Stimulated activated CD8-positive, alpha-beta memory T cell treated with anti-CD3 and anti-CD28 coated beads, Interleukin-15, amount 100 ng/mL, for 24 hours (primary cell): ENCODE measurements at regions not wholly inside any gene's neighbourhood (a gene's known extent, or its start where the extent isn't known, plus 50 kb on each side); places are given as distances from the start of the nearest gene placed in this dataset.

Source experiments
- DNase-seq: peaks from one replicate; pipeline ENCODE4 v3.0.0-alpha.2; 2020; ENCODE audit warnings: low read depth

DNA sequence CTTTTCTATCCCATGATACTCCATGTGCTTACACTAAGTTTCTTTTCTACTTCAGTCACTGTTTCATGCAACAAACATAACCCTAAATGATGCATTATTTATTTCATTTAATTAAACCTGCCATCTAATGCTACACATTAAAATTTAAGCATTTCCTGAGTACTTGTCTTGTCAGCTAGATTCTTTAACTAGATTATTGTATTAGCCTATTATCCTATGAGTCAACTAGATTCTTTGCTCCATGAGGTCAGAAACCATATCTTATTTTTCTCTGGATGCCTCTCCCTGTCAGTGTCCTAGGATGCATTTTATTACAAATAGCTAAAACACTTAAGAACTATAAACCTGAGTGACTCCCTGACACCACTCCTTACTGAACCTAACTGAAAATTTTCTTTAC is 652.4 kb downstream of the SLC4A3 start:
- DNase-seq, result no peak

DNA sequence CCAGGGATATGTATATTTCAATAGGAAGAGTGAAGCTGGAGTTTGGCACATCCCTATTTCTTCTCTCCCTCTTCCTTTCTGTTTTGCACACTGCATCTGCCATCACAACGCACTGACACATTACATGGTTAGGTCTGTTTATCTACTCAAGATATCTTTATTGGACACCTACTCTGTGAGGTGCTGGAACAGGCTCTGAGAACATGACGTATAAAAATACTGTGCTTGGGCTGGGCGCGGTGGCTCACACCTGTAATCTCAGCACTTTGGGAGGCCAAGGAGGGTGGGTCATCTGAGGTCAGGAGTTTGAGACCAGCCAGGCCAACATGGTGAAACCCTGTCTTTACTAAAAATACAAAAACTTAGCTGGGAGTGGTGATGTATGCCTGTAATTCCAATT is 653.3 kb downstream of the SLC4A3 start:
- no peak for DNase-seq

DNA sequence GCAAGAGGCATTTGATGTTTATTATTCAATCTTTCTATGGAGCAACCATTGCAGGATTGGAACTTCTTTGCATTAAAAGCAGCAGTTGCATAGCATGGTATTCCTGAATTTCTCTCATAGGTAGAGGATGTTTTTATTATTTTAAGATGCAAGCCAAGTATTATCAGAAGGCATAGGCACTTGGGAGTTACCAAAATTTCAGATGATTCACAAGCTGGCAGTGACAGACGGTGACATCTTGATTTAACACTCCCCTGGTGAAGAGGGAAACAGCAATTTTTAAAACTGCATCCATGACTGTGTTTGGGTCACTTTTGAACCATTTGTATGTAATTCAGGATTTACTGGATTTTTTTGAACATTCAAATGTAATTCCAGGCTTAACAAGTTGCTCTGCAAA is 654.3 kb downstream of the SLC4A3 start:
- no peak for DNase-seq

DNA sequence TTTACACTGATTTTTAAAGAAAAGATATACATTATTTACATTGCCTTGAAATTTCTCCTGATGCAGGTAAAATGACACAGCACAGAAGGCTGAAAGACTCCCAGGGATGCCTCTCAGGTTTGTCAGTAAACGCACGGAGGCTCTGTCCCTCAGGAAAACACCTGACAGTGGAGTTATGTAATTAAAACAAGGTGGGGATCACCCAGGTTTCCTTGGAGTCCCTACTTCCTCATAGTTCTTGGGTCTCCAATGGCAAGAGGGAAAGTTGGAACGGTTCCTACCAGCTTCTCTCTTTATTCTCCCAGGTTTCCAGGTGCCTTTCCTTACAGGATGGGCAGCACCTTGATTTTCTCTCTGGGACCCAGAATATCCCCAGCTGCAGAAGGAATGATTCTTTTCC is 654.8 kb downstream of the SLC4A3 start:
- no peak for DNase-seq

DNA sequence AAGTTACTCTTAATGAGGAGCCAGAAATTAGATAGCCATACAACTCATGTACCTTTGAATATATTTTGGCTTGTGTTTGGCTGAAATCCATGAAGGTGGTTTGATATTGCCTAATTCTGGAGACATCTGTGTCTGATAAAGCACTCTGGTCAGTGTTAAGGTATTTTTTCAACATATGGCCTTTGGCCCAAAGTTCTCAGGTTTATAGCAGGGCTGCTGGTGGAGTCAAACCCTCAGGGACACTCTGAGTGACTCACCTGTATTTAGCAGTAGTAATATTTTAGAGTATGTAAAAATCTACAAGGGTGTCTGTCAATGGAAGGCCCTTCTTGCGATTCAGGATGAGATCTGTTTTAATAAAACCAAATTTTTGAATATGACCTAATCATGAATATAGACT is 666.5 kb downstream of the SLC4A3 start:
- no peak for DNase-seq

DNA sequence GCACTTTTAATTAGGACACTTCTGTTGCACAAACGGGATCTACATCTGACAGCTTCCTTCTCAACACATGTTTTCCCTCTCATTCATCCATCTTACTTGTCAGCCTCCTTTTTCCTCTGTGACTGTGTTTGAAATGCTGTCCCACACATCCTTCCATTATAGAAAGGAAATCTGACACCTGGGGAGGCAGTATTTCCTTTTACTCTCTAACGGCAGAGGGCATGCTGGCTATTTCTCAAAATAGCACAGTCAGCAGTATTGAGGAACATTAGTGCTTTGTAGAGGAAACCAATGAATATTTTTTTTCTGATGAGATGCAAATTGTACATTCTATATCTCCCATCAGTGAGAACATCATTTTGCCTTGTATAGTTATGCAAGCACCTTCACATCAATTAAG is 668.7 kb downstream of the SLC4A3 start:
- no peak for DNase-seq

DNA sequence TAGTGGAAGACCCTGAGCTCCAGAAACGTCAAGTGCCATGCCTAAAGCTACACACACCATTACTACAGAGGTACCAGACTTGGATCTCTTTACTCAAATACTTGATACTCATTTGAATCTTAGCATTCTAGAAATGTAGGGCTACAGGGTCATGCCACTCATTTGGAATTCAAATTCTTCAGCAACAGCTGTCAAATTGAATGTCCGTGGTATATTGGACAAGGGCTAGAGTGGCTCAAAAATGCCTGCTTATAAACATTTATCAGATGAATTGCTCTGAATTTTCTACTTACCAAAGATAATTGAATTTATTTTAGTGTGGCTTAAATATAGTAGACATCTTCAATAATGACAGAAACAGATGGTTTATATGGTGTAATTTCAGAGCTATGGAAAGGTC is 669.7 kb downstream of the SLC4A3 start:
- DNase-seq, result no peak

DNA sequence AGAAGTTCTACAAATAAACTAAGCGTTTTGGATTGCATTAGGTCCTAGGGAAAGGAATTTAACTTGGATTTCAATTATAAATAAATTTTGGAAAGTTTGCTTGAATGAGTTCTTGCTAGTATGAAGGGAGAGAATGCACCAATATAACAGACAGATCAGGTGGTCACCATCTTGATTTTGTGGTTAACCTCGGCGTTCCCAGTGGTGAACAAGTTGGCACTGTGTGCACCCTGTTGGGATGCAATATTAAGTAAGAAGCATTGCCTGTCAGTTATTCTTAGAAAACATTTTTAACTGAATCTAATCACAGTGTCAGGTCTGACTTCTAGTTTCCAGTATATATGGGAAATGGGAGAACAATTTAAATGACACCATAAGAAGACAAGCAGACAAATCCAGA is 673.4 kb downstream of the SLC4A3 start:
- DNase-seq, result no peak

DNA sequence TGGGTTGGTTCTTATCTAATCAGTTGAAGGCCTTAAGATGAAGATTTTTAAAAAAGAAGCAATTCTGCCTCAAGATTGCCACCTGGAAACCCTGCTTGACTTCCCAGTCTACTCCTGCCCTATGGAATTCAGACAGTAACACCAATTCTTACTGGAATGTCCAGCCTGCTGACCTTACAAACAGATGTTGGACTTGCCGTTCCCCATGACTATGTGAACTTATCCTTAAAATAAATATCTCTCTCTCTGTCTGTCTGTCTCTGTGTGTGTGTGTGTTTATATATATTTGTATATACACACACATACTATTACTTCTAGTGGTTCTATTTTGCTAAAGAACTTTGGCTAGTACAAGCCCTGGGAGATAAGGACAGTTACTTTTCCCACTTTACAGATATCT is 675.3 kb downstream of the SLC4A3 start:
- no peak for DNase-seq

DNA sequence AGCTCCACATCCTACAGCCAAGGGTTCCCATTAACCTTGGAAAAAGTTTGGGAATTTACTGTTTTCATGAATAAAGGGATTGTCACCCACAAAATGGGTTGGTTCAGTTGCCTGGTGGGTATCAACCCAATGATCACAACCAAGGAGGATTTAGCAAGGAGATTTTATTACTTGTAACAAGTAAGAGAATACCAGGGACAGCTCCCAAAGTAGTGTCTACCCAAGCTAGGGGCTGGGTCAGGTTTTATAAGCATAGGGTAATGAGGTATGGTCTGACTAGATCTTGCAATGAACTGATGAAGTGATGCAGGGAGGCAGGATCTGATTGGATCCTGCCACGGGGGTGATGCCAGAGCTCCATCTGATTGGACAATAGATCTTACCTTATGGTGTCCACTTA is 681.8 kb downstream of the SLC4A3 start:
- no peak for DNase-seq

DNA sequence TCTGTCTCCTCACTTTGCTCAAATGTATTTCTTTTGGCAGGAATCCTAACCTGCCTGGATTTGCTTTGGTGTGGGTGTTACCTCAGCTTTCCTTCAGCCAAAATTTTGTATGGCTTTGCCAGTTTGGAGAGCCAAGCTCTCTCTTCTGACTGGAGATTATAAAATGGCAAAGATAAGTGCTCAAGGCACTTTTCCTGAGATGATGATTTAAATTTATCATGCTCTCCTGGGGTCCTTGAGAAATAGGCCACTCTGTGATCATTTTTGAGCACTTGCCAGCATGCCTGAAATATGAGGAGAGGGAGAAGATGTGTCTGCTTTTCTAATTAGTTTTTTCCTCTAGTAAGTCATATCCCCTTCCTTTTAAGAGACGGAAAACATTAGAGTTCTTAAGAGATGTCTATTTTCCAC is 683.0 kb downstream of the SLC4A3 start:
- DNase-seq, result no peak

DNA sequence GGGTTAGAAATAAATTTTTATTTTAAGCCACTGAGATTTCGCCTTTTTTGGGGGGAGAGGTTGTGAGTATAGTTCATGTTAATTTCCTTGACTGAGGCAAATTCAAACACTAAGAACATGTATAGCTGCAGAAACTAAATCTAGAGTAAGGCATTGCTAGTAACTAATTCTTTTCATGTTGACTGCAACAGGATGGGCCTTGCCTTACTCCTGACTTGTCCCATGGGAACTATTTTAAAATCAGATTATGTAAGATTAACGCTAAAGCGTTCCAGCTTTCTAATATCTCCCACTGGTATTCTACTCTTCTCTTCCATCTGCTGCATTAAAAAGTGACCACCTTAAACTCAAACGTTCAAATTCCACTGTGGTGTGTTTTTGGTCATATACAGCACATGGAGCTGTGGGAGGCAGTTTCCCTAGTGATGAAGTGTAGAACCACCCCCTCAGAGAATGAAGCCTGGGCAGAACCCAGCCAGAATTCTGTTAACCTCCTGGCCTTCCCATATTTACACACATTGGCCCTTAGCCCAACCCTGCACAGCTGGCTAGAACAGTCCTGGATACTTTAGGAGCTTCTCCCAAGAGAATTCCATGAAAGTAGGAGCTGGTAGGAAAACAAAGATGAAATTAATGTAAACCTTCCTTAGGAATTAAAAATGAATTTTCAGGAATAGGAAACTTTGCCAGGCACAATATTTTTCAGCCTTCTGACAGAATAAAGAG is 687.8 kb downstream of the SLC4A3 start:
- no peak for DNase-seq

DNA sequence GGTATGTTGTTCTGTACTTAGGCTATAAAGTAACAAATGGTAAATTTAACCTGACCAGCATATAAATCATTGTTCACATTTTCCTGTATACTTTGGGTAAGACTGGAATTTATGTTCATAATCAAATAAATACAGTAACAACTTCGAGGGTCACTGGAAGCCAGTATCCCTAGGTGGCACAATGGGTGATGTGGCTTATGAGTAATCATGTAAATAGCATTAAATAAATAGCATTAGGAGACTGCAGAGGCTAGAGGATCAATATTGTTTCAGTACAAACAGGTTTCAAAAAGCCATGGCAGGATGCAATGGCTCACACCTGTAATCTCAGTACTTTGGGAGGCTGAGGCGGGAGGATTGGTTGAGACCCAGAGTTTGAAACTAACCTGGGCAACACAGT is 690.6 kb downstream of the SLC4A3 start:
- no peak for DNase-seq

DNA sequence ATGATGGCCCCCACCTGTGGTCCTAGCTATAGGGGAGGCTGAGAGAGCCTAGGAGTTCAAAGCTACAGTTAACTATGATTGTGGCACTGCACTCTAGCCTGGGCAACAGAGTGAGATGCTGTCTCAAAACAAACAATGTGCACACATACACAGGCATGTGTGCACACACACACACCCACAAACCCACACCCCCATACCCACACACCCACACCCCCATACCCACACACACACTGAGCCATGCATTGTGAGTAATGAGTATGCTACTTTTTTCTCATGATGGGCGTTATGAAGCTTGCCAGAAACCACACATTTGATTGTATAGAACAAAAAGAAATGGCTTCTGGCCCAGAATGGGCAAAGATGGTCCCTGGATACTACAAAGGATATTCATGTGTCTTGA is 691.1 kb downstream of the SLC4A3 start:
- no peak for DNase-seq

DNA sequence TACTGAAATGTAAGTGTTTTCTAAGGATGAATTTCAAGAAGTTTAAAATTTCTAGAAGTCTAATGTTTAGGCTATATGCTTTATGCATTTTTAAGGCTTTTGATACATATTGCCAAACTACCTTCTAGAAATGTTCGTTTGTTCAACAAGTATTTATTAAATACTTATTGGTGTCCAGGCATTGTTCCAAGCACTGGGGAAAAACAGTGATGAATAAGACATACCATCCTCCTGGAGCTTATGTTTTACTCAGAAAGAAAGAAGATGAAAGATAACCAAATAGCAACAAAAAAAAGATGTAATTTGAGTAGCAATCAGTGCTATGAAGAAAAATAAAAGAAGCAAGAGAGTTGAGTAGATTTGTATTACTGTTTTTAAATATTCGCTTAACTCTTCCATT is 692.9 kb downstream of the SLC4A3 start:
- DNase-seq, result no peak

DNA sequence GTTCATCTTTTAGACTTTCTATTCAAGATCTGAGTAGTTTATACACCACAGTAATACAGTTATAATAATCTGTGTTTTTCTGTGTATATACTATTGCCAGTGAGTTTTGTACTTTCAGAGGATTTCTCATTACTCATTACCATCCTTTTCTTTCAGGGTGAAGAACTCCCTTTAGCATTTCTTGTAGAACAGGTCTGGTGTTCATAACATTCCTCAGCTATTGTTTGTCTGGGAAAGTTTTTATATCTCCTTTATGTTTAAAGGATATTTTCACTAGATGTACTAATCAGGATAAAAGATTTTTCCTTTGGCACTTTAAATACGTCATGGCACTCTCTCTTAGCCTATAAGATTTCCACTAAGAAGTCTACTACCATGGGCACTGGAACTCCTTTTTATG is 705.5 kb downstream of the SLC4A3 start:
- no peak for DNase-seq

DNA sequence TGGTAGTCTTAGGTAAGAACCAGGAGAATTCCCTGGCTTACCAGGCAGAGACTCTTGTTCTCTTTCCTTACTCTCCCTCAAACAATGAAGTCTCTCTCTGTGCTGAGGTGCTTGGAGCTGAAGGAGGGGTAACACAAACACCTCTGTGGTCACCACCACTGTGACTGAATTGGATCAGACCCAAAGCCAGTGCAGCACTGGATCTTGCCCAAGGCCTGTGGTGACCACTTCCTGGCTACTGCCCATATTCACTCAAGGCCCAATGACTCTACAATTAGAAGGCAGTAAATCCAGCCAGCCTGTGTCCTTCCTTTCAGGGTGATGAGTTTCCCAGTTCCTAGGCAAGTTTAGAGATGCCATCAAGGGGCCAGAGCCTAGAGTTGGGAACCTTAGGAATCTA is 706.8 kb downstream of the SLC4A3 start:
- DNase-seq, result no peak

DNA sequence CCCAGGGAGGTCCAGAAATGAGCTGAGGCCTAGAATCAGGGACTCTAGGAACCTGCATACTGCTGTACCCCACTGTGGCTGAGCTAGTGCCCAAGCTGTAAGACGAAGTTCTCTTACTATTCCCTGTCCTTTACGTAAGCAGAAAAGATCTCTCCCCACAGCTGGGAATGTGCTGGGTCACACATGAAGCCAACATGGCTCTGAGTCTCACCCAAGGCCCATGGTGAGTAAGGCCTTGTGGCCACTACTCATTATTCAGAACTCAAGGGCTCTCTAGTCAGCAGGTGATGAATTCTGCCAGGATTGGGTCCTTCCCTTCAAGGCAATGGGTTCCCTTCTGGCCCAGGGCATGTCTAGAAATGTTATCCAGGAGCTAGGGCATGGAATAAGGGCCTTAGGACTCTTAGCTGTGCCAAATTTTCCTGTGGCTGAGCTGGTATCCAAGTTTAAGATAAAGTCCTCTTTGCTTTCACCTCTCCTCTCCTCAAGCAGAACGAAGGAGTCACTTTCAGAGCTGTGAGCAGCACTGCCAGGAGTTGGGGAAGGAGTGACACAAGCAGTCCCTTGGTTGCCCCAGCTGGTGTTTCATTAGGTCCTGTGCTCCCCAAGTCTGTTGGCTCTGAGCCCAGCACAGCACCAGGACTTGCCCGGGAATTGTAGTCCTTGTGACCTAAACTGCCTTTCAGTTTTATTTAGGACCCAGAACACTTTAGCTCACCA is 707.6 kb downstream of the SLC4A3 start:
- DNase-seq, result no peak

DNA sequence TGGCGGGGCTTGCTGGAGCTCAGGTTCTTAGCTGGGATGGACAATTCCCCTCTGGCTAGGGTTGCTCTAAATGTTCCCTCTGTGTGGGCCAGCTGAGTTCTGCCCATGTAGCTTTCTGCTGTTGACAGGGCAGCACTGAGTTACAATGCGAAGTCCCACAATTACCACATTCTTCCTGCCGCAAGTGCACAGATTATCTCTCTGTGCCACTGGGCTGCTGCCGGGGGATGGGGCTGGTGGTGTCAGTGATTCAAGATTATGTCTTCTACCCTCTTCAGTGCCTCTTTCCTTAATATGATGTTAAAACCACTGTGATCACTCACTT is 708.1 kb downstream of the SLC4A3 start:
- DNase-seq, result no peak

DNA sequence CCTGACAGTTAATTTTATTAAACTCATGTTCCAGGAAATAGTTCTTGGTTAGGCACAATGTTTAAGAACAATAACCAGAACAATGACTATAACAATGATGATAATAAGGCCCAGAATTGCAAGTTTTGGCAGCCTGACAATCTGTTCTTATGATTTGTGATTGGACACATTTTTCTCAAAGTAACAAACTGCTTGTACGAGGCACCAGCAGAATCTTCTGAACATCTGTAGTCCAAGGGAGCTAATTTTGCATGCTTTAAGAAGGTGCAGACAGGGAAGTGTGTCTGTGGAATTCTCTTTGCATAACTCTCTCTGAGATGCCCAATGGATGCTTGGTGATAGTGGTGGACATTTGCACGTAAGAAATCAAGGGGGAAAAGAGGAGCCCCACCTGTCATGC is 709.3 kb downstream of the SLC4A3 start:
- DNase-seq, result no peak

DNA sequence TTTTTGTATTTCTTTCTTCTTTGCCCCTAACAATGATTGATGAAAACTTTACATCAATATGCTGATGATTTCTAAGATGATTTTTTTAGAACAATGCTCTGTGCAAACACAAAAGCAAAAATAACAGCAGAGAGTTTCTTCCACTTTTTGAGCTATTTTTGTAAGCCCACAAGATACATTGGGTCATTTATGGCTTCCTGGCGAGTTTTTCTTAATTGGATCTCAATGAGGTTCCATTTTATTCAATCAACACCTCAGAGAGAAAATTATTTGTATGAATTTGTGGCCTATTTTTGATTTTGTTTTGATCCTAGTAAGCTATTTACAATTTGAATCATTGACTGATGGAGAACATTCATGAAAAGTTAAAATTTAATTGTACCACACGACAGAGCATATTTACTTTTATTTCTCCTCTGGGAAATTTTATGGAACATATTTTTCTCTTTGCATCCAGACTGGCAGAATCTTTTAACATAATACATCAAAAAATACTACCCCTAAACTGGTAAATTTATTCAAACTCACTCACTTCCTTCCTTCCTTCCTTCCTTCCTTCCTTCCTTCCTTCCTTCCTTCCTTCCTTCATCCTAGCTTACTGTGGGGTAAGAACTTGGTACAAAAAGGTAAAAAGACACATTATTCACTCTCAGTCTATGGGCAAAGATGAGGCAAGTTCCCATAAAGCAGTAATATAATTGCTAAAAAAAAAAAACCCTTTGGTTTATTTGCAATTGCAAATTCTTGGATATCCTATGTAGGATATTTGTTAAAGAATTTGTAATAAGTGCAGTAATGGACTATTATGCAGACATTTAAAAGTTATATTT is 710.4 kb downstream of the SLC4A3 start:
- no peak for DNase-seq

DNA sequence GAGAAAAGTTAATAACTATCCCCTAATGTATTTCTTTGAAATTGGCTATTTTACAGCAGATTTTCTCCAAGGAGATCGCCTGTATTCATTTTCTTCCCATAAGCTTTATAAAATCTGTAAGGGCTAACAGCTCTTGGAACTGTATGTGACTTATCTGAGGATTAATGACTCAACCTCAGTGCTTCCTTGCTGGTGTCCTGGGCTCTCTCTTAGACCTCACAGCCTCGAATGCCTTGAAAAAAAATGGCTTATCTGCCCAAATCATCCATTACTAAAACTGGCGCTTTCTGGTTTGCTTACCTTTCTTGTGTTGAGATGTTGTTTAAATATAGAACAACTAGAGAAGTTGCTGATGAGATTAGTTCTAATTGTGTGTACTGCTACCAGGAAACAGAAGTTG is 713.6 kb downstream of the SLC4A3 start:
- no peak for DNase-seq

DNA sequence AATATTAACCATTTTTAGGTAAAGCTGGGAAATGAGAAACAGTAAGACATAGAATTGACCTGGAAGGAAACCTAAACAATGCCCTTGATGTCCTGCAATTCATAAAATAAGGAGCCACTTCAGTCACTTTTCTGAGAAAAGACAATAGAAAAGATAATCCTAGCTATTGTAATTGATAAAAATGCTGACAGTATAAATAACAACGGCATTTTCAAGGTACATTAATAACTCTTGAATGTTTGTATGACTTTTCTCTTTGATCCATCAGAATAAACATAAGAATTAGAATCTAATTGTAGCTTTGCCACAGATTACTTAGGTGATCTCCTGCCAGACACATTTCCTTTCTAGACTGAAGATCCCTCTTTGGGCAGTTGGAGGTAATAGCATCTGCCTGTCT is 719.5 kb downstream of the SLC4A3 start:
- no peak for DNase-seq
